AG09309 (cell line): ENCODE measurements at regions not wholly inside any gene's neighbourhood (a gene's known extent, or its start where the extent isn't known, plus 50 kb on each side); places are given as distances from the start of the nearest gene placed in this dataset.

Experiments used
- DNase-seq: peaks from one replicate; pipeline ENCODE4 v3.0.0-alpha.2; 2010; ENCODE audit warnings: low read depth
- H3K4me3 ChIP-seq: 2 replicates; pipeline ENCODE4 v1.5.1; 2011; ENCODE audit warnings: mild to moderate bottlenecking, low read depth, low read length, moderate library complexity; ENCODE audit not compliant: control insufficient read depth
- CTCF ChIP-seq: IDR thresholded peaks from 2 replicates; pipeline ENCODE4 v1.5.1; 2011; ENCODE audit warnings: mild to moderate bottlenecking, low read depth, low read length, inconsistent platforms; ENCODE audit not compliant: insufficient read depth, control insufficient read depth; ENCODE audit errors: missing control alignments

- H3K4me3 ChIP-seq, result no peak overlapping the region
- no peak for TF ChIP-seq CTCF
- DNase-seq, result no peak
Observed at GRCh38 chr6:16055852-16056251, 73.0 kb upstream of the MYLIP start.

GRCh38 chr6:16049168-16049567 lies 79.7 kb upstream of the MYLIP start:
- DNase-seq, result no peak
- no peak for TF ChIP-seq CTCF
- H3K4me3 ChIP-seq, result no peak overlapping the region

- H3K4me3 ChIP-seq, result no peak overlapping the region
- no peak for TF ChIP-seq CTCF
- no peak for DNase-seq
Observed at GRCh38 chr6:16048221-16048620, 80.7 kb upstream of the MYLIP start.

- no peak for DNase-seq
- TF ChIP-seq CTCF, result no peak
- H3K4me3 ChIP-seq, result no peak overlapping the region
Observed at GRCh38 chr6:16047435-16047990, 81.4 kb upstream of the MYLIP start.

GRCh38 chr6:16045238-16045637 lies 83.6 kb upstream of the MYLIP start:
- DNase-seq, result no peak
- H3K4me3 ChIP-seq, result no peak overlapping the region
- no peak for TF ChIP-seq CTCF

GRCh38 chr6:16044211-16044643 lies 84.7 kb upstream of the MYLIP start:
- no peak for TF ChIP-seq CTCF
- H3K4me3 ChIP-seq, result no peak overlapping the region
- no peak for DNase-seq
